HG02678 (cell line): ENCODE measurements at regions not wholly inside any gene's neighbourhood (a gene's known extent, or its start where the extent isn't known, plus 50 kb on each side); places are given as distances from the start of the nearest gene placed in this dataset.
"Not testable (repeated sequence)": the region's sequence is repeated elsewhere in the genome, so short reads cannot be mapped to it uniquely, and the experiment has no call there.

Experiments
- ATAC-seq: cut with Tn5 transposase; IDR thresholded peaks from one replicate; pipeline ENCODE4 v1.9.1; 2021; ENCODE audit warnings: mild to moderate bottlenecking, moderate library complexity; ENCODE audit not compliant: unreplicated experiment

GRCh38 chr15:20473465-20473864 lies 68.1 kb downstream of the GOLGA6L6 start:
- ATAC-seq = peak; percentile 33

- peak; percentile 76 for ATAC-seq
These were observed 68.6 kb downstream of the GOLGA6L6 start for GRCh38 chr15:20472983-20473382.

- not testable (repeated sequence) for ATAC-seq
These were observed 70.8 kb downstream of the GOLGA6L6 start for GRCh38 chr15:20470810-20471209.

GRCh38 chr15:20441138-20441537 lies 100.5 kb downstream of the GOLGA6L6 start:
- ATAC-seq = not testable (repeated sequence)

- not testable (repeated sequence) for ATAC-seq
These were observed 101.2 kb downstream of the GOLGA6L6 start for GRCh38 chr15:20440390-20440789.

GRCh38 chr15:20439111-20439510 lies 102.5 kb downstream of the GOLGA6L6 start:
- not testable (repeated sequence) for ATAC-seq

- ATAC-seq = not testable (repeated sequence)
These were observed 103.3 kb downstream of the GOLGA6L6 start for GRCh38 chr15:20438255-20438654.

GRCh38 chr15:20433468-20433867 lies 108.1 kb downstream of the GOLGA6L6 start:
- ATAC-seq = not testable (repeated sequence)

- not testable (repeated sequence) for ATAC-seq
These were observed 111.1 kb downstream of the GOLGA6L6 start for GRCh38 chr15:20430495-20430894.

- not testable (repeated sequence) for ATAC-seq
These were observed 120.9 kb downstream of the GOLGA6L6 start for GRCh38 chr15:20420710-20421109.

GRCh38 chr15:20416618-20417017 lies 125.0 kb downstream of the GOLGA6L6 start:
- ATAC-seq = not testable (repeated sequence)

GRCh38 chr15:20409667-20410198 lies 131.9 kb downstream of the GOLGA6L6 start:
- not testable (repeated sequence) for ATAC-seq

GRCh38 chr15:20409247-20409646 lies 132.4 kb downstream of the GOLGA6L6 start:
- ATAC-seq = no peak

GRCh38 chr15:20407553-20407952 lies 134.0 kb downstream of the GOLGA6L6 start:
- no peak for ATAC-seq

- ATAC-seq = not testable (repeated sequence)
These were observed 137.0 kb downstream of the GOLGA6L6 start for GRCh38 chr15:20404571-20404970.

- ATAC-seq = not testable (repeated sequence)
These were observed 139.0 kb downstream of the GOLGA6L6 start for GRCh38 chr15:20402586-20402985.

GRCh38 chr15:20401058-20401457 lies 140.5 kb downstream of the GOLGA6L6 start:
- ATAC-seq = not testable (repeated sequence)

- ATAC-seq = not testable (repeated sequence)
These were observed 142.9 kb downstream of the GOLGA6L6 start for GRCh38 chr15:20398680-20399079.

GRCh38 chr15:20388161-20388560 lies 153.4 kb downstream of the GOLGA6L6 start:
- not testable (repeated sequence) for ATAC-seq

GRCh38 chr15:20386198-20386597 lies 155.4 kb downstream of the GOLGA6L6 start:
- ATAC-seq = no peak

- ATAC-seq = not testable (repeated sequence)
These were observed 161.4 kb downstream of the GOLGA6L6 start for GRCh38 chr15:20380199-20380598.

GRCh38 chr15:20376872-20377271 lies 164.7 kb downstream of the GOLGA6L6 start:
- no peak for ATAC-seq

- ATAC-seq = not testable (repeated sequence)
These were observed 169.2 kb downstream of the GOLGA6L6 start for GRCh38 chr15:20372416-20372815.
